ENCODE measurements at regions not wholly inside any gene's neighbourhood (a gene's known extent, or its start where the extent isn't known, plus 50 kb on each side); places are given as distances from the start of the nearest gene placed in this dataset.
A peak's percentile ranks its signal among the peaks of the same experiment; 100 is the strongest.
"Not testable (repeated sequence)": the region's sequence is repeated elsewhere in the genome, so short reads cannot be mapped to it uniquely, and the experiment has no call there.

GRCh38 chr3:15851735-15852134, 54.0 kb upstream of the ANKRD28 start:
- in situ Hi-C loops (cut with HindIII; ENCODE audit: low pct_unique_long_range_greater_than_20kb, low sequenced_read_pairs) = no loop called here
- DNase-seq (ENCODE audit: low read depth in 1 of 2, low spot score in 1 of 2) = no peak
- no peak for TF ChIP-seq JUND (IDR thresholded peaks at IDR 0.05; ENCODE audit: low read depth)

DNA sequence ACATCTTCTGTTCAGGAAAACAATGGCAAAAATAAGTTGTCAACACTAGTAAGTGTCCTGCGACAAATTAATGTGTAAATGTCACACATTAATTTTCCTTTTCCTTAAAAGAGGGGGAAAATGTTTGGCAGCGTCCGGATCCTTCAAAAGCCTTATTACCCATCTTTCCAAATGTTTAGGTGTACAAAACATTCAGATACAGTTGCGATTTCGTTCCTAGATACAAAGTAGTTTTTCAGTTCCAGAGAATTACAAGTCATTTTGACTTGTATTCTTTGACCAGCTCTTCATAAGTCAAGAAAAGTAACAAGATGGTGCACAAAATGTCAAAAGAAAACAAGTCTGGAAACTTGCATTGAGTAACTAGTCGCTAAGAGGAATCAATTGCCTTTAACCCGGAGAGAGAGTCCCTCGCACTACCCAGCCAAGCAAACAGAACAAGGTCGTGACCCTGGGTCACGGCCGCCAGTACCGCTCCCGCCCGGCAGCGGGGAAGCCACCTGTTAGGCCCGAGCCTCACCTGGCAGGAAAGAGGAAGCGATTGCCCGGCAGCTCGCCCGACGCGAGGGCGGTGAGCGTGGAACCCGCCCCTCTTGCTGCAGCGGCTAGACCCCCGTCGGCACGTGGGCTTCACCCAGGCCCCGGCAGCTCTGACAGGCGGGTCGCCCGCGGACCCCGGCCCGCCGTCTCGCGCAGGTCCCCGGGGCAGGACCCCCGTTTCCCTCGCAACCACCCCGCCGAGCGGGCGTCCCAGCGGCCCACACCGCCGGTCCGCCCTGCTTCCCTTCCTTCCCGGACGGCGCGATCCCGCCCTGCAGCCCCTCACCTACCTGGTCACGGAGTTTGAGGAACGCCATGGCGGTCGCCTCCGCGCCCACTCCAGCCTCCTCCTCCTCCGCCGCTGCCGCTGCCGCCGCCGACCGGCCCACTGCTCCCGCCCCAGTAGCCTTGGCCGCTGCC, 61.0 kb upstream of the ANKRD28 start:
- in situ Hi-C loops (cut with HindIII; ENCODE audit: low pct_unique_long_range_greater_than_20kb, low sequenced_read_pairs) = no loop called here
- TF ChIP-seq JUND (IDR thresholded peaks at IDR 0.05; ENCODE audit: low read depth) = no peak
- DNase-seq (ENCODE audit: low read depth in 1 of 2, low spot score in 1 of 2) = peak; percentile 47 to 75

GRCh38 chr3:15859507-15860013, 61.8 kb upstream of the ANKRD28 start:
- peak; percentile 80 to 94 for DNase-seq (ENCODE audit: low read depth in 1 of 2, low spot score in 1 of 2)
- no peak for TF ChIP-seq JUND (IDR thresholded peaks at IDR 0.05; ENCODE audit: low read depth)
- in situ Hi-C loops (cut with HindIII; ENCODE audit: low pct_unique_long_range_greater_than_20kb, low sequenced_read_pairs) = no loop called here

- TF ChIP-seq JUND (IDR thresholded peaks at IDR 0.05; ENCODE audit: low read depth) = no peak
- in situ Hi-C loops (cut with HindIII; ENCODE audit: low pct_unique_long_range_greater_than_20kb, low sequenced_read_pairs) = no loop called here
- DNase-seq (ENCODE audit: low read depth in 1 of 2, low spot score in 1 of 2) = peak; percentile 55 to 59
Measured at GRCh38 chr3:15860014-15860934, 62.5 kb upstream of the ANKRD28 start.

- in situ Hi-C loops (cut with HindIII; ENCODE audit: low pct_unique_long_range_greater_than_20kb, low sequenced_read_pairs) = no loop called here
- TF ChIP-seq JUND (IDR thresholded peaks at IDR 0.05; ENCODE audit: low read depth) = no peak
- no peak for DNase-seq (ENCODE audit: low read depth in 1 of 2, low spot score in 1 of 2)
Measured at GRCh38 chr3:15861163-15861562, 63.4 kb upstream of the ANKRD28 start.

- no peak for DNase-seq (ENCODE audit: low read depth in 1 of 2, low spot score in 1 of 2)
- no peak for TF ChIP-seq JUND (IDR thresholded peaks at IDR 0.05; ENCODE audit: low read depth)
- in situ Hi-C loops (cut with HindIII; ENCODE audit: low pct_unique_long_range_greater_than_20kb, low sequenced_read_pairs) = no loop called here
Measured at GRCh38 chr3:15872807-15873206, 75.0 kb upstream of the ANKRD28 start.

- DNase-seq (ENCODE audit: low read depth in 1 of 2, low spot score in 1 of 2) = peak in 1 of 2 experiments; percentile 42
- no peak for TF ChIP-seq JUND (IDR thresholded peaks at IDR 0.05; ENCODE audit: low read depth)
- in situ Hi-C loops (cut with HindIII; ENCODE audit: low pct_unique_long_range_greater_than_20kb, low sequenced_read_pairs) = no loop called here
Measured at GRCh38 chr3:15873415-15873814, 75.6 kb upstream of the ANKRD28 start.

DNA sequence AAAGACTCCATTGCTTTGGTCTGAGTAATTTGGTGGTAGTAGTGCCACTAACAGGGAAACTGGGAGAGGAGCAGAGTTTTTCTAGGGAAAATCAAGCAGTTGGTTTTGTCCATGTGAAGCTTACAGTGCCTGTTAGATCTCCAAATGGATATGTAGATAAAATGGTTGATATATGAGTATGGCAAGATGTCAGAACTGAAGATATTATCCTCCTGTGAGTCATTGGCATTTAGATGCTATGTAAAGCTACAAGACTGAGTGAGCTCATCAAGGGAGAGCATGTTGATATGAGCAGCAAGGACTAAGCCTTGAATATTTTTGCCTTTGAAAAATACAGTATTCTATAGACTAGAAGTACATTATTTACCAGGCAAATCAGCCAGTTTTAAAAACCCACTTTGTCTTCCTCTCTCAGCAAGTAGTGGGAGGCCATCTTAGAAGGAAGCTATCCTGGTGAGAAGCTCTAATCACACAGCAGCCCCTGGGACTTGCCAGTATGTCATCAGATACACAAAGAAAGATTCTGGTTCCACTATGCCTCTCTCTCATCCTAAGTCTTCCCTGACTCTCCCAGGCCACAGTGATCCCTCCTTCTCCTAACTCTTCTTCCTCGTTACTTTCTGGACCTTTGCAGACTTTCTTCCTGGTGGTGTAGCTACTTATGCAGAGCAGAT, 77.4 kb upstream of the ANKRD28 start:
- no peak for TF ChIP-seq JUND (IDR thresholded peaks at IDR 0.05; ENCODE audit: low read depth)
- in situ Hi-C loops (cut with HindIII; ENCODE audit: low pct_unique_long_range_greater_than_20kb, low sequenced_read_pairs) = no loop called here
- no peak for DNase-seq (ENCODE audit: low read depth in 1 of 2, low spot score in 1 of 2)

DNA sequence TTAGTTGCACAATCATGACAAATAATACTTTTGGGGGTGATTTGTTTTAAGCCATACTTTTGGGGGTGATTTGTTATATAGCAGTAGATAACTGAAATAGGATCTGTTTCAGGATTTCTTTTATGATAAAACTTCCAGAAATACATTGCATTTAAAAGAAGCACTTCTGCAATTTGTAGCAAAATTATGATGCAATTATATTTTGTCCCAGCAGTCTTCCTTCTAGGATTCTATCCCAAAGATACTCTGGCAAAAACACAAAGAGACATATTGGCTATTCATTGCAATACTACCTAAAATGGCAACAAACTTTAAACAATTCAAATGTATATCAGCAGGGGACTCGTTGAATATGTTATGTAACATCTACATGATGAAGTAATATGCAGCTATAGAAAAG, 78.9 kb upstream of the ANKRD28 start:
- in situ Hi-C loops (cut with HindIII; ENCODE audit: low pct_unique_long_range_greater_than_20kb, low sequenced_read_pairs) = no loop called here
- no peak for DNase-seq (ENCODE audit: low read depth in 1 of 2, low spot score in 1 of 2)
- no peak for TF ChIP-seq JUND (IDR thresholded peaks at IDR 0.05; ENCODE audit: low read depth)

GRCh38 chr3:15877813-15878212, 80.0 kb upstream of the ANKRD28 start:
- no peak for TF ChIP-seq JUND (IDR thresholded peaks at IDR 0.05; ENCODE audit: low read depth)
- in situ Hi-C loops (cut with HindIII; ENCODE audit: low pct_unique_long_range_greater_than_20kb, low sequenced_read_pairs) = no loop called here

GRCh38 chr3:15879787-15880186, 82.0 kb upstream of the ANKRD28 start:
- DNase-seq (ENCODE audit: low read depth in 1 of 2, low spot score in 1 of 2); in situ Hi-C loops (cut with HindIII; ENCODE audit: low pct_unique_long_range_greater_than_20kb, low sequenced_read_pairs): not testable (repeated sequence)

More at GRCh38 chr3:15877813-15878212, 80.0 kb upstream of the ANKRD28 start:
- DNase-seq (ENCODE audit: low read depth in 1 of 2, low spot score in 1 of 2) = no peak

GRCh38 chr3:15882577-15882976, 84.8 kb upstream of the ANKRD28 start:
- DNase-seq (ENCODE audit: low read depth in 1 of 2, low spot score in 1 of 2) = no peak
- in situ Hi-C loops (cut with HindIII; ENCODE audit: low pct_unique_long_range_greater_than_20kb, low sequenced_read_pairs) = no loop called here
- TF ChIP-seq JUND (IDR thresholded peaks at IDR 0.05; ENCODE audit: low read depth) = no peak
